Body of pancreas (tissue), 4 donors: ENCODE measurements at regions not wholly inside any gene's neighbourhood (a gene's known extent, or its start where the extent isn't known, plus 50 kb on each side); places are given as distances from the start of the nearest gene placed in this dataset.

ENCODE experiments used
- ATAC-seq: fragments of 150-250 bp; one replicate; pipeline ENCODE4 v1.9.1; 2016
- DNase-seq, 4 donors: peaks; one replicate each; pipeline ENCODE4 v3.0.0-alpha.2; 2019
- H3K27ac ChIP-seq, 4 donors: fragments of 200-600 bp; sonication (generic); 1 replicate in 3 of 4; 2 replicates in 1 of 4; pipeline versions ENCODE4 v1.5.1 to v1.6.1; 2016 to 2019; ENCODE audit warnings: mild to moderate bottlenecking in 1 of 4, mixed read lengths in 1 of 4, moderate library complexity in 1 of 4
- H3K27me3 ChIP-seq, 2 donors: fragments of 200-600 bp; sonication (generic); one replicate each; pipeline ENCODE4 v1.6.0; 2016; ENCODE audit warnings: mild to moderate bottlenecking in 1 of 2
- H3K36me3 ChIP-seq, 2 donors: fragments of 200-600 bp; sonication (generic); replicated peaks in 1 of 2; 2 replicates each; pipeline ENCODE4 v1.5.1; 2016; ENCODE audit warnings: low read depth in 2 of 2; ENCODE audit not compliant: insufficient read depth in 1 of 2
- H3K4me1 ChIP-seq: fragments of 200-600 bp; sonication (generic); one replicate; pipeline ENCODE4 v1.6.0; 2016
- H3K4me3 ChIP-seq, 2 donors: fragments of 200-600 bp; sonication (generic); 1 replicate in 1 of 2; 2 replicates in 1 of 2; pipeline ENCODE4 v1.5.1; 2016 to 2019
- H3K9me3 ChIP-seq, 3 donors: fragments of 200-600 bp; sonication (generic); 1 replicate in 2 of 3; 2 replicates in 1 of 3; pipeline ENCODE4 v1.5.1; 2016
- POLR2A ChIP-seq, 3 donors: fragments of 450-650 bp; IDR thresholded peaks; one replicate each; pipeline ENCODE4 v1.6.1; 2016; ENCODE audit warnings: antibody characterized with exemption in 3 of 3, mild to moderate bottlenecking in 2 of 3
- WGBS, 2 donors: methylation state at CpG; one replicate each; pipeline ENCODE4 v1.1.5; 2017; 5-methylcytosine and 5-hydroxymethylcytosine counted together
- intact Hi-C: fragments of 100-400 bp; cut with DNase I; formaldehyde crosslinking; loops from one replicate; pipeline ENCODE4 v1.15.1; 2023
- TF ChIP-seq, protein P1 (sequence below), 7 experiments: fragments of 450-650 bp in 4 of 7; fragments of 200-600 bp in 3 of 7; sonication (generic) in 3 of 7; IDR thresholded peaks; one replicate each; pipeline ENCODE4 v1.5.1; 2016 to 2019; ENCODE audit warnings: antibody characterized with exemption in 7 of 7

- ATAC-seq, result no peak
- Histone ChIP-seq H3K27ac (no peak overlapping the region), H3K27me3 (no peaks in the 10 kb centered on the region), H3K4me3 (no peak overlapping the region), H3K4me1 (no peaks in the 10 kb centered on the region), H3K36me3 (no peaks in the 10 kb centered on the region), H3K9me3 (no peaks in the 10 kb centered on the region)
- DNase-seq, result no peak
- WGBS, 2 donors, result 69% methylated on average over 3 of the region's 3 CpGs
- no peak for TF ChIP-seq POLR2A (IDR thresholded peaks at IDR 0.05)
- TF ChIP-seq, protein P1, sequence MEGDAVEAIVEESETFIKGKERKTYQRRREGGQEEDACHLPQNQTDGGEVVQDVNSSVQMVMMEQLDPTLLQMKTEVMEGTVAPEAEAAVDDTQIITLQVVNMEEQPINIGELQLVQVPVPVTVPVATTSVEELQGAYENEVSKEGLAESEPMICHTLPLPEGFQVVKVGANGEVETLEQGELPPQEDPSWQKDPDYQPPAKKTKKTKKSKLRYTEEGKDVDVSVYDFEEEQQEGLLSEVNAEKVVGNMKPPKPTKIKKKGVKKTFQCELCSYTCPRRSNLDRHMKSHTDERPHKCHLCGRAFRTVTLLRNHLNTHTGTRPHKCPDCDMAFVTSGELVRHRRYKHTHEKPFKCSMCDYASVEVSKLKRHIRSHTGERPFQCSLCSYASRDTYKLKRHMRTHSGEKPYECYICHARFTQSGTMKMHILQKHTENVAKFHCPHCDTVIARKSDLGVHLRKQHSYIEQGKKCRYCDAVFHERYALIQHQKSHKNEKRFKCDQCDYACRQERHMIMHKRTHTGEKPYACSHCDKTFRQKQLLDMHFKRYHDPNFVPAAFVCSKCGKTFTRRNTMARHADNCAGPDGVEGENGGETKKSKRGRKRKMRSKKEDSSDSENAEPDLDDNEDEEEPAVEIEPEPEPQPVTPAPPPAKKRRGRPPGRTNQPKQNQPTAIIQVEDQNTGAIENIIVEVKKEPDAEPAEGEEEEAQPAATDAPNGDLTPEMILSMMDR (IDR thresholded peaks at IDR 0.05), result no peak
- intact Hi-C loops, result no loop called here
Observed at GRCh38 chr5:133708331-133708850, 96.0 kb upstream of the FSTL4 start.

- Histone ChIP-seq H3K27me3 (no peaks in the 10 kb centered on the region), H3K27ac (no peak overlapping the region), H3K9me3 (no peaks in the 10 kb centered on the region), H3K4me1 (no peaks in the 10 kb centered on the region), H3K4me3 (no peak overlapping the region), H3K36me3 (no peaks in the 10 kb centered on the region)
- no peak for TF ChIP-seq POLR2A (IDR thresholded peaks at IDR 0.05)
- DNase-seq (no peak), ATAC-seq (no peak)
- WGBS, 2 donors, result 48 to 57% methylated on average over 2 of the region's 2 CpGs
- intact Hi-C loops, result no loop called here
Observed at GRCh38 chr5:133707629-133708028, 95.3 kb upstream of the FSTL4 start.

DNA sequence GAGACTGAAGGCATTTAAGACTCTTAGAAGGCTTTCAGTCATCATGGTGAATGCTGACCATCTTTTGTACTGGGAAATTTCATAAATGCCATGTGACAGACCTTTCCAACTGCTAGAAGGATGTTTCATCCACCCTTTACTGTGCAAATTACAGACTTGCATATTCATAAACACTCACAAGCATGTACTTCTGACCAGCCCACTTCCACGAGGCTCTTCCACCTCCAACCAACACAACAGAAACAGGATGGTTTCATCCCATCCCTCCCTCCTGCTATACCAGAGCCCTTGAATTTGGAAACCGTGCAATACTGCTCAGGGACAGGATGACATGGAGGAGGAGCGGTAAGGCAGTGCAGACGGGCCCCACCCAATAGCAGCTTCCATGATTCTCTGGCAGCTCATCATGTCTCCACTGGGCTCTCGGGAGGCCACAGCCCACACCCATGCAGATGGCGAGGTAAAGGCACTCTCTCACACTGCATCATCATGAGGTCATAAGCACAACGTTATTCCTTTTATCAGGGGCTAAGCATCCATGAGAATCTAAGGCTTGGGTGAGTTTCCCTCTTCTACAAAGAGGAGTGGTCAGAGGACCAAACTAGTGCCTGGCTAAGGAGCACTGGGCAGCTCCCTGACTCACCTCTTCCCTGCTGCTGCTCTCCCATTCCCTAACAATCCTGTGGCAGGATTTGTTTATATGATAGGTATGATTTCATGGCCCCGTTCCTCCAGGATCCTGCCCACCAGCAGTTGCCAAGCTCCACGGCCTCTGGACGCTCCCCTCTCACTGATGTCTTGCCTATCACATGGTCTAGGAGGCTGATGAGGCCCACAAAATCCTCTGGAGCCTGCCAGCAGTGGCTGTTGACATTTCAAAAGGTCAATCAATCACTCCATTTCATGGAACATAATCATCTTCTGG, 94.4 kb upstream of the FSTL4 start:
- intact Hi-C loops, result no loop called here
- DNase-seq (no peak), ATAC-seq (no peak)
- Histone ChIP-seq H3K27me3 (no peaks in the 10 kb centered on the region), H3K27ac (no peak overlapping the region), H3K4me3 (no peak overlapping the region), H3K9me3 (no peaks in the 10 kb centered on the region), H3K36me3 (no peaks in the 10 kb centered on the region), H3K4me1 (no peaks in the 10 kb centered on the region)
- 67 to 68% methylated on average over 6 to 10 of the region's 10 CpGs for WGBS, 2 donors
- TF ChIP-seq, protein P1 (IDR thresholded peaks at IDR 0.05), result no peak
- TF ChIP-seq POLR2A (IDR thresholded peaks at IDR 0.05), result no peak

DNA sequence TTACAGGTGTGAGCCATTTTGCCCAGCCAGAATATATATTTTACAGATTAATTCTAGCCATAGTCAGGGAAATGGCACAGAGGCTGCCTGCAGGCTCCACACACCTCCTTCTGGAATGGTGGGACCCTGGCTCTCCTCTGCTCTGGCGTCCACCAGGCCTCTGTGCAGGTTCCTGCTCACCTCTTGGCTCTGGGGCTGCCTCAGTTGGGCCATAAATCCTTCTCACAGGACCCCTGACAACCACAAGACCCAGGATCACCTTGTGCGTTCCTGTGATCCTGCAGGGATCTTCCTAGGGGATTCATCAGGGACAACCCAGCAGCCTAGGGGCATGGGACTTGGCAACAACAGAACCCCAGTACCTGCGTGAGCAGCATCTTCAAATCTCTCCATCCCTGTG, 93.0 kb upstream of the FSTL4 start:
- Histone ChIP-seq H3K4me1 (no peaks in the 10 kb centered on the region), H3K27me3 (no peaks in the 10 kb centered on the region), H3K36me3 (no peaks in the 10 kb centered on the region), H3K4me3 (no peak overlapping the region), H3K9me3 (no peaks in the 10 kb centered on the region), H3K27ac (no peak overlapping the region)
- WGBS, 2 donors, result 64 to 86% methylated on average over 1 to 3 of the region's 3 CpGs
- intact Hi-C loops, result no loop called here
- ATAC-seq (no peak), DNase-seq (no peak)
- TF ChIP-seq POLR2A (IDR thresholded peaks at IDR 0.05), result no peak
- TF ChIP-seq, protein P1 (IDR thresholded peaks at IDR 0.05), result no peak

DNA sequence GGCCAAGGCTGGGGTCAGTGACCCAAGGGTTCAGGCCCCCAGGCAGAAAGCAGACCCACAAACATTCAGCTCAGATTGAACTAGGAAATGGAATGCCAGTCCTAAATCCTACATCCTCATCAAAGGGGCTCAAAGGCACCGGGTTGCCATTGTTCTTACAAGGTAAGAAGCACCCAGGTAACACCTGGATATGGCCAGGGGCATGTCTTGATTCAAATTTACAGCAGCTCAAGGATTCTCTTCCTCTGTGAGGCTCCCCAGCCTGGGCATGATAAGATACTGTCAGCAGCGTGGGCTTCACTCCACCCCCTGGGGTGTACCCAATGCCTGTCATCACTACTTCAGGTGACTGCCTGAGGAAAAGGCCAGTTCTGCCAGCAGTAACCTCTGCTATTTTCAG, 92.1 kb upstream of the FSTL4 start:
- DNase-seq (no peak), ATAC-seq (no peak)
- intact Hi-C loops, result no loop called here
- H3K4me3 ChIP-seq, result no peak overlapping the region
- no peaks in the 10 kb centered on the region for H3K36me3 ChIP-seq
- H3K4me1 ChIP-seq, result no peaks in the 10 kb centered on the region
- no peaks in the 10 kb centered on the region for H3K27me3 ChIP-seq
- H3K9me3 ChIP-seq, result no peaks in the 10 kb centered on the region
- WGBS, 2 donors, result 81 to 95% methylated on average over 2 of the region's 2 CpGs
- H3K27ac ChIP-seq, result no peak overlapping the region
- TF ChIP-seq, protein P1 (IDR thresholded peaks at IDR 0.05), result no peak
- TF ChIP-seq POLR2A (IDR thresholded peaks at IDR 0.05), result no peak
